ENCODE measurements at regions not wholly inside any gene's neighbourhood (a gene's known extent, or its start where the extent isn't known, plus 50 kb on each side); places are given as distances from the start of the nearest gene placed in this dataset.

DNA sequence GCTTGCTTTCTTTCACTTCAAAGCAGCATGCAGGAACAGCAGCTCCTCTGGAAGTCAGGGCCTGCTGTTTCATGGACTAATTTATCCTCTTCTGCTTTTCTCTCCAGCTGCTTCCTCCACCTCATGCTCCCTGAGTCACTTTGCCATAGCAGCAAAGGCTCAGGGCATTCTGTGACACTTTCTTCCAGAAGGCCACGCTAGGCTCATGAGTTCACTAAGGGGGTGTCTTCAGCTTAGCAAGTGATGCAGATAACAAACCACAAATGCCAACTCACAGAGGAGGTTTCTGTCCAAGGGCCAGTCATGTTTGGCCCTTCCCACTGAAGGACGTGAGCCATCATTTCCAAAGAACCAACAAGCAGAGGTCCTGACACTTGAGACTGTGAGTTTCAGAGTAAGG, 200.2 kb downstream of the ADGRA3 start:
- TF ChIP-seq, protein P1, sequence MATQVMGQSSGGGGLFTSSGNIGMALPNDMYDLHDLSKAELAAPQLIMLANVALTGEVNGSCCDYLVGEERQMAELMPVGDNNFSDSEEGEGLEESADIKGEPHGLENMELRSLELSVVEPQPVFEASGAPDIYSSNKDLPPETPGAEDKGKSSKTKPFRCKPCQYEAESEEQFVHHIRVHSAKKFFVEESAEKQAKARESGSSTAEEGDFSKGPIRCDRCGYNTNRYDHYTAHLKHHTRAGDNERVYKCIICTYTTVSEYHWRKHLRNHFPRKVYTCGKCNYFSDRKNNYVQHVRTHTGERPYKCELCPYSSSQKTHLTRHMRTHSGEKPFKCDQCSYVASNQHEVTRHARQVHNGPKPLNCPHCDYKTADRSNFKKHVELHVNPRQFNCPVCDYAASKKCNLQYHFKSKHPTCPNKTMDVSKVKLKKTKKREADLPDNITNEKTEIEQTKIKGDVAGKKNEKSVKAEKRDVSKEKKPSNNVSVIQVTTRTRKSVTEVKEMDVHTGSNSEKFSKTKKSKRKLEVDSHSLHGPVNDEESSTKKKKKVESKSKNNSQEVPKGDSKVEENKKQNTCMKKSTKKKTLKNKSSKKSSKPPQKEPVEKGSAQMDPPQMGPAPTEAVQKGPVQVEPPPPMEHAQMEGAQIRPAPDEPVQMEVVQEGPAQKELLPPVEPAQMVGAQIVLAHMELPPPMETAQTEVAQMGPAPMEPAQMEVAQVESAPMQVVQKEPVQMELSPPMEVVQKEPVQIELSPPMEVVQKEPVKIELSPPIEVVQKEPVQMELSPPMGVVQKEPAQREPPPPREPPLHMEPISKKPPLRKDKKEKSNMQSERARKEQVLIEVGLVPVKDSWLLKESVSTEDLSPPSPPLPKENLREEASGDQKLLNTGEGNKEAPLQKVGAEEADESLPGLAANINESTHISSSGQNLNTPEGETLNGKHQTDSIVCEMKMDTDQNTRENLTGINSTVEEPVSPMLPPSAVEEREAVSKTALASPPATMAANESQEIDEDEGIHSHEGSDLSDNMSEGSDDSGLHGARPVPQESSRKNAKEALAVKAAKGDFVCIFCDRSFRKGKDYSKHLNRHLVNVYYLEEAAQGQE (IDR thresholded peaks at IDR 0.05; ENCODE audit: low read depth): no peak
- no peak for TF ChIP-seq YY1 (IDR thresholded peaks at IDR 0.05; ENCODE audit: low read depth)
- no peak for TF ChIP-seq TAF1 (IDR thresholded peaks at IDR 0.05; ENCODE audit: low read depth)

Measured in Ishikawa (cell line).